Stimulated activated effector memory CD8-positive, alpha-beta T cell treated with anti-CD3 and anti-CD28 coated beads, Interleukin-12 subunit alpha, Interleukin-12 subunit beta, amount 100 ng/mL, for 72 hours (primary cell): ENCODE measurements at regions not wholly inside any gene's neighbourhood (a gene's known extent, or its start where the extent isn't known, plus 50 kb on each side); places are given as distances from the start of the nearest gene placed in this dataset.
"Not testable (repeated sequence)": the region's sequence is repeated elsewhere in the genome, so short reads cannot be mapped to it uniquely, and the experiment has no call there.

Experiments used
- ATAC-seq: fragments of 150-1000 bp; cut with Tn5 transposase; 2 replicates; pipeline ENCODE4 v1.10.0; 2021
- DNase-seq, 2 donors: peaks; one replicate each; pipeline ENCODE4 v3.0.0; 2021 to 2022; ENCODE audit warnings: low spot score in 2 of 2
- H3K27ac Mint-ChIP-seq: one replicate; pipeline ENCODE4 v1.8.0; 2022; ENCODE audit warnings: mild to moderate bottlenecking, mixed read lengths
- H3K36me3 Mint-ChIP-seq: one replicate; pipeline ENCODE4 v1.8.0; 2022; ENCODE audit warnings: mild to moderate bottlenecking, mixed read lengths
- H3K4me1 Mint-ChIP-seq: one replicate; pipeline ENCODE4 v1.8.0; 2022; ENCODE audit warnings: mixed read lengths
- H3K4me3 Mint-ChIP-seq: one replicate; pipeline ENCODE4 v1.8.0; 2022; ENCODE audit warnings: mild to moderate bottlenecking, mixed read lengths
- H3K9me3 Mint-ChIP-seq: one replicate; pipeline ENCODE4 v1.8.0; 2022; ENCODE audit warnings: mixed read lengths

DNA sequence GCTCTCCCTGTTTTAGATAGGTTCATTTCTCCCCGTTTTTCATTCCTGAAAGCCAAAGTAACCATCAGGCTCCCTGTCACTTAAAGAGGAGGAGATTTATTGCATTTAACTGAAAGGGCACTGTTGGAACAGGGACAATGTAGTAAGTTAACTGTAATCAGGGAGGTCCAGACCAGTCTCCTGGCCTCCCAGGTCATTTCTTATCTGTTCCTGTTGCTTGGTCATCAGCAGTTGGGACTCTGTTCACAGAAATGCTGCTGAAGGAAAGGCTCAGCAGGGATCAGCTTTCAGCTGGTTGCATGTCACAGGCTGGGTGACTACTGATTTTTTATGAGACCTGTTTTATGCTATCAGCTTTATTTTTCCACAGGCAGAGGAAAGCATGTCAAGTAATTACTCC is 622.6 kb upstream of the GOT2 start:
- DNase-seq: no peak
- Mint-ChIP-seq H3K4me1 (no peaks in the 10 kb centered on the region), H3K27ac (no peak overlapping the region), H3K9me3 (peaks cover 20% of the 10 kb centered on the region), H3K4me3 (no peak overlapping the region), H3K36me3 (no peaks in the 10 kb centered on the region)
- ATAC-seq: no peak

DNA sequence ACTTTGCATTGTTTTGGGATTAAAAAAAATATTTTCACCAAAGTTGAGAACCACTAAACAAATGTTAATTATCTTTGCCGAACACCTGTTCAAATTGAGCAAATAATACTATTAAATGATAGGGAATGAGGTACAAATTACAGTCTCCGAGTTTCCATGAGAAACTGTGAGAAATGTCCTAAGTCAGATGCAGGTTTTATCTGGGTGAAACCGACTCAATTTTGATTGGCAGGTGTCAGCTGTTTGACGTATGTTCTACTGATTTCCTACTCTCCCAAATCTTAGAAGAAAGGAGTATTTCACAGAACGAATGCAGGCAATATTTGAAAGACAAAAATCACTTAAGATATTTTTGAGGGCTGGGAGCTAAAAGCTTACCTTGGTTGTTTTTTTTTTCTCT is 622.0 kb upstream of the GOT2 start:
- Mint-ChIP-seq H3K36me3 (no peaks in the 10 kb centered on the region), H3K9me3 (peaks cover 17% of the 10 kb centered on the region), H3K27ac (no peak overlapping the region), H3K4me1 (no peaks in the 10 kb centered on the region), H3K4me3 (no peak overlapping the region)
- ATAC-seq (no peak), DNase-seq (no peak)

DNA sequence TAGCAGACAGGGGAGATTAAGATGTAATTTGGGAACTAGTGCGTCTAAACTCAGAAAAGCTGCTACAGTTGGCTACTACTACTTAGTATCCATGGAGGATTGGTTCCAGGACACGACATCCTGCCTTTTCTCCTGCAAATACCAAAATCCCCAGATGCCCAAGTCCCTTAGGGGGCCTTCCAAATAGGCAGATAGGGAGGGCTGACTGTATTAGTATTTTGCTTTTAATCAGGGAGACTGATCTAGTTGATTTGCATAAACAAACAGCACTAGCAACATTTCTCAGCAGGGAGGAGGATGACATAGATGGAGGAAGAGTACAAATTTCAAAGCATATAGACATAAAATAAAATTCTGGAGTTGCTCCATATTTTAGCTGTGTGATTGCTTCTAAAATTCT is 621.6 kb upstream of the GOT2 start:
- ATAC-seq: no peak
- H3K27ac Mint-ChIP-seq: no peak overlapping the region
- H3K4me3 Mint-ChIP-seq: no peak overlapping the region
- H3K36me3 Mint-ChIP-seq: no peaks in the 10 kb centered on the region
- H3K9me3 Mint-ChIP-seq: peaks cover 17% of the 10 kb centered on the region
- DNase-seq: no peak
- H3K4me1 Mint-ChIP-seq: no peaks in the 10 kb centered on the region

DNA sequence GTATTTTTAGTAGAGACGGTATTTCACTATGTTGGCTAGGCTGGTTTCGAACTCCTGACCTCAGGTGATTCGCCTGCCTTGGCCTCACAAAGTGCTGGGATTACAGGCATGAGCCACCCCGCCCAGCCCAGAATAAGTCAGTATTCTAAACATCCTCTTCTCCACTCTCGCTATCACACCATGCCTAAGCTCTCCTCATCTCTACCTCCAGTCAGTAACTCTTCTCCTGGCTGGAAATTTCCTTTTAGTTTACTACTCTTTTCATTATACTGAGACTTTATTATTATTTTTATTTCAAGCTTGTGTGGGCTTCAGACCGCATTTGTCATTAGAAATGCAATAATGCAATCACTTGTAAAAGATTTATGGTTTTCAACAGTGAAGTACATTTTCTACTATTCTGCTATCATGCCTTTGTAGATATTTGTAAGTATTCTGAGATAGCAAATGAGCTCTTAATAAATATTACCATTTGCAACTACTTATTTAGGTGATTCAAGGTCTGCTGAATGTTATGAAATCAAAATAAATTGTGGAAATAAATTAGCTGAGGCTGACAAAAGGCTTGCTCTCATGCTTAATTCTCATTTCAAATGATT is 617.3 kb upstream of the GOT2 start:
- H3K4me1 Mint-ChIP-seq: no peaks in the 10 kb centered on the region
- no peak for ATAC-seq

DNA sequence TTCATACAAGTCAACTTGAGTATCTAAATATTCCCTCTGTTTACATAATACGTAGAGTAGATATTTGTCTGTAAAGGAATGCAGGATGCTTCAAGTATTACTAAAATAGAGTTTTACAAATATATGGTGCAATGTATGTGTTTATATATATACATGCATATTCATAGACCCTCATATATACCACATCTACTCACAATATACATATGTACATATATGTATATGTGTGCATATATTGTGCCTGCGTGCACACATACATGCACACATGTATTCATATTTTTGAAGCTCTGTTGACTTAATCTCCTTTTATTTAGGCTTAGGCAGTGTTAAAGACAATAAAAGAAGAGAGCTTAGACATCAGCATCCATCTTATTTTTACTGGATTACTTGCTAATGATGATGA is 616.6 kb upstream of the GOT2 start:
- DNase-seq: no peak
- Mint-ChIP-seq H3K27ac (no peak overlapping the region), H3K4me3 (no peak overlapping the region), H3K36me3 (no peaks in the 10 kb centered on the region), H3K4me1 (no peaks in the 10 kb centered on the region), H3K9me3 (peaks cover 12% of the 10 kb centered on the region)
- no peak for ATAC-seq

More for the DNA sequence above, 617.3 kb upstream of the GOT2 start:
- DNase-seq: no peak
- Mint-ChIP-seq H3K4me3 (no peak overlapping the region), H3K27ac (no peak overlapping the region), H3K9me3 (peaks cover 12% of the 10 kb centered on the region), H3K36me3 (no peaks in the 10 kb centered on the region)

DNA sequence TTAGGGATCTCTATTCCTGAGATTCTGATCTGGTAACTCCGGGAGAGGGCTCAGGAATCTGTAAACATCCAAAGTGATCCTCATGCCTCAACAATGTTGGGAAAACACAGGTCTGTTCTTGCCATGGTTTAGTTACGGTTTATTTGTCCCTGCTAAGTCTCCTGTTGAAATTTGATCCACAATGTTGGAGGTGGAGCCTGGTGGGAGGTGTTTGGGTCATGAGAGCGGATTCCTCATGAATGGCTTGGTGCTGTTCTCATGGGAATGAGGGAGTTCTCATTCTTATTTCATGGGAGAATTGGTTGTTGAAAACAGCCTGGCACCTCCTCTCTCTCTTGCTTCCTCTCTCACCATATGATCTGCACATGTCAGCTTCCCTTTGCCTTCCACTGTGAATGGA is 608.6 kb upstream of the GOT2 start:
- Mint-ChIP-seq H3K36me3 (no peaks in the 10 kb centered on the region), H3K27ac (no peak overlapping the region), H3K4me3 (no peak overlapping the region), H3K4me1 (no peaks in the 10 kb centered on the region), H3K9me3 (peaks cover 16% of the 10 kb centered on the region)
- no peak for DNase-seq
- no peak for ATAC-seq

DNA sequence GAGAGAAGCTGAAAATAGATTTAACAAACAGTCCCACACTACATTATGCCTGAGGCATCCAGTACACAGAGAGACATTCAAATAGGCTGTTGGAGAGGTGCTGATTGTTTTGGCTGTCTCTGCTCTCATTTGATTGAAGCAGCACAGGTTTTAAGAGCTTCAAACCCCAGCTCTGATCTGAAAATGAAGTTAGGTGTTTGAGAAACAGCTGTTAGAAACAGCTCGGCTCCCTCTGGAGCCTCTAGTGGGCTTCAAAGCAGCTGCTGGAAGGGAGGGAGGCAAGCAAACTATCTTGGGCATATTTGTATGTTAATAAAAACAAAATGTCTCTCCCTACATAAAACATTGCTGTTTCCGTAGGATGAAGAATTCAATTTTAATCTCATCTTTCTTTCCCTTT is 607.3 kb upstream of the GOT2 start:
- H3K9me3 Mint-ChIP-seq: peaks cover 16% of the 10 kb centered on the region
- no peak overlapping the region for H3K27ac Mint-ChIP-seq
- no peak for DNase-seq
- H3K4me1 Mint-ChIP-seq: no peaks in the 10 kb centered on the region
- no peak for ATAC-seq
- no peak overlapping the region for H3K4me3 Mint-ChIP-seq
- no peaks in the 10 kb centered on the region for H3K36me3 Mint-ChIP-seq

DNA sequence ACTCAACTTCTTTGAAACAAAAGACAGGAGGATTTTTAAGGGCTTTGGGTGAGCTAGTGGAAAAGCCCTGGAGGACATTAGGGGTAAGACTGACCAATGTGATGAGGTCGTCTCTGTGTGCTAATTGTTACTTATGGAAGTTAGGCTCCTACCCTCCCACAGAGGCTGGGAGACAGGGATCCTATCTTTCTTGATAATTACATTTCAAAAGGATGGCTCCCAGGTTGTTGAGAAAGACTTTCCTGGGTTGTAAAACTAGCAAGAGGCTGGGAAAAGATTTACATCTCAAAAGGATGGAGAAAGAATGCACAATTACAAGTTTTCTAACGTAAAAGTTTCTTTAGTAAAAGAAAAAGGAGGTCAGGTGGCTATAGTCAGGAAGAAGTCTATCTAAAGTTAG is 605.8 kb upstream of the GOT2 start:
- no peak for ATAC-seq
- H3K27ac Mint-ChIP-seq: no peak overlapping the region
- no peak for DNase-seq
- H3K4me3 Mint-ChIP-seq: no peak overlapping the region
- no peaks in the 10 kb centered on the region for H3K4me1 Mint-ChIP-seq
- peaks cover 16% of the 10 kb centered on the region for H3K9me3 Mint-ChIP-seq
- no peaks in the 10 kb centered on the region for H3K36me3 Mint-ChIP-seq

DNA sequence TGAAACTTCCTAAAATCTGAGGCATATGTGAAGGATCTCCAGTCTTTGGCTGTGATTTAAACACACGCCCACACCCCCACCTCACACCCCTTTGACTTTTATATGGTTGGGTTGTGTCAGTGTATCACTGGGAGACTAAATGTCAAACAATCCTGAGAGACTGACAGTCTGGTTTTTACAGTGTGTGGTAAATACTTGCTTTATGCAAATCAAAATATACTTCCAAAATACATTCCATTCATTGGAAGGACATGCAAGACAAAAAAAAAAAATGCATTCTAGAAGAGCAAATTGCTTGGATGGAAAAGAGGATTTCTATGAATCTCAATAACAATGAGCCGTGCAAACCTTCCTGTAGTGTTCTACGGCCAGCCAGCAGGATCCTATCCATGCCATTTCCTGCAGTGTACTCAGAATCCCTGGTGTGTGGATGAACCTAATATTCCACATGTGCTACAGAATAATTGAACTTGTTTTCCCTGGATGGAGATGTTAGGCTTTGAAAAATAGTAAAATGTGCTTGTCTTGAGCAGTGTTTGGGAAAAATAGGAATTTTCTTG is 602.1 kb upstream of the GOT2 start:
- H3K36me3 Mint-ChIP-seq: no peaks in the 10 kb centered on the region
- ATAC-seq (no peak), DNase-seq (no peak)
- H3K4me1 Mint-ChIP-seq: no peaks in the 10 kb centered on the region
- H3K9me3 Mint-ChIP-seq: peaks cover 11% of the 10 kb centered on the region
- no peak overlapping the region for H3K27ac Mint-ChIP-seq
- no peak overlapping the region for H3K4me3 Mint-ChIP-seq

DNA sequence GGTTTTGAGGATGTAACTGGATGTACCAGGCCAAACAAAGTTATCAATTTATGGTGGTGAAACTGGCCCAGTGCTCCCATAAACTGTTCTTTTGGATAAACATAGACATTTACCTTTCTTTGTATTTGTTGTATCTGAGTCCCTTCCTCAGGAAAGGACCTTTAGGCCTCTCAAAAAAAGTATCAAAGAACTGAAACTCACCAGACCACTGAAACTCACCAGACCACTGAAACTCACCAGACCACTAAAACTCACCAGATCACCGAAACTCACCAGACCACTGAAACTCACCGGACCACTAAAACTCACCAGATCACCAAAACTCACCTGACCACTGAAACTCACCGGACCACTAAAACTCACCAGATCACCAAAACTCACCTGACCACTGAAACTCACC is 597.6 kb upstream of the GOT2 start:
- not testable (repeated sequence) for H3K9me3 Mint-ChIP-seq, H3K36me3 Mint-ChIP-seq, H3K27ac Mint-ChIP-seq, DNase-seq, H3K4me3 Mint-ChIP-seq, ATAC-seq, H3K4me1 Mint-ChIP-seq

DNA sequence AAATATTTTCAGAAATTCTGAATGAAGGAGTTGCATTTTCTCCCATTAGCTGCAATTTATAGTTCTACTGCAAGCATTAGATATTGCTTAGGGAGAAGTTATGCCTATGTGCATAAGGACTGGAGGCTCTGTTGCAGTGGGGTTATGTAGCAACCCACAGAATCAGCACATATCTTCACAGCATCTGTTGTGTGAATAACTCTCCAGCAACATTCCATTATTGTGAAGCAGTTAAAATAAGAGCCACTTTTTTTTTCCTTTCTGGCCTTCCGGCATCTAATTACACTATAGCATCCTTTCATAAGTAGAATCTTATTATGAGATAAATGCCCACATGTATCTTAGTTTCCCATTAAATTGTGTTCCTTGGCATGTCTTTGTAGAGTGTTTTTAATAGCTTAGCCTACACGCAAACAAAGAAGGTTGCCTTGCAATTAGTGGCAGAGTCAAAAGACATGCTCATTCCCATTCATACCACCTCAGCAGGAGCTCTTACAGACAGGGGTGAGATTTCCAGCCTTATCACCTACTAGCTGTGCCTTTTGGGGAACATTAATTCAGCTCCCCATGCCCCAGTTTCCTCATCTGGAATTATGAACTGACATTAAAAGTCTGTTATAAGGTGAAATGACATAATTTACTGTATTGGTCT is 596.0 kb upstream of the GOT2 start:
- ATAC-seq (no peak), DNase-seq (no peak)
- Mint-ChIP-seq H3K4me3 (no peak overlapping the region), H3K4me1 (no peaks in the 10 kb centered on the region), H3K36me3 (no peaks in the 10 kb centered on the region), H3K9me3 (peaks cover 3% of the 10 kb centered on the region), H3K27ac (no peak overlapping the region)

DNA sequence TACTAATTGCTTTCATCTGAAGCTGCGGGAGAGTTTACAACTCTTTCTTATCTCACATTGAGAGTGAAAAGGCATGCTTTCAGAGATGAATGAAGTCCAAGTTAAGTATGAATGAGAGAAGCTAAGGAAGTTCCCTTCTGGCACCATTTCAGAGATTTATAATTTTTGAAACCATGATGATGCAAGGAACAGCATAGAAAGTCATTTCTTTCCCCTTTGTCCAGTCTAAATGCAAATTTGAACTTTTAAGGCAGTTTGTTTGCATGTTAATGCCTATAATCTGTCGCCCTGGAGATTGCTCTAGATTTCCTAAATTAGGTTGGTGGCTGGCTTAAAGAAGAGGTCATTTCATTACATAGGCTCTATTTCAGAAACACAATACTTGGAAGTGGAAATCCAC is 594.8 kb upstream of the GOT2 start:
- ATAC-seq (no peak), DNase-seq (no peak)
- H3K4me3 Mint-ChIP-seq: no peak overlapping the region
- H3K36me3 Mint-ChIP-seq: no peaks in the 10 kb centered on the region
- H3K9me3 Mint-ChIP-seq: peaks cover 3% of the 10 kb centered on the region
- no peak overlapping the region for H3K27ac Mint-ChIP-seq
- no peaks in the 10 kb centered on the region for H3K4me1 Mint-ChIP-seq

DNA sequence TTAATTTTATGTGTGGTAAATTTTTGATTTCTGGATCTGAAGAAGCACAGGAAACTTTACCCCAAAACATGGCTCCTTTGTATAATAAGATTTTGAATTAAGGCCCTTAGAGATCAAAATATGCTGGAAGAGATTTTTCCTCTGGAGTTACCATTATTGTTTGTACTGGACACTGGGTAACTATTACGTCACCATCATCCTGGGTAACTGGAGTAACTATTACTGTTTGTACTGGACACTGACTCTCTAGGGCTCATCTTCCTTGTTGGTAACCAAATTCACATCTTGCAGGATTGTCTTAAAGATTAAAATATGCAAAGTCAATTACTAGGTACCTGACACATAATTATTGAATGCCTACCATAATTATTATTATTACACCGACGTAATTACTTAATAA is 593.8 kb upstream of the GOT2 start:
- Mint-ChIP-seq H3K36me3 (no peaks in the 10 kb centered on the region), H3K9me3 (peaks cover 3% of the 10 kb centered on the region), H3K27ac (no peak overlapping the region), H3K4me1 (no peaks in the 10 kb centered on the region), H3K4me3 (no peak overlapping the region)
- no peak for ATAC-seq
- DNase-seq: no peak

DNA sequence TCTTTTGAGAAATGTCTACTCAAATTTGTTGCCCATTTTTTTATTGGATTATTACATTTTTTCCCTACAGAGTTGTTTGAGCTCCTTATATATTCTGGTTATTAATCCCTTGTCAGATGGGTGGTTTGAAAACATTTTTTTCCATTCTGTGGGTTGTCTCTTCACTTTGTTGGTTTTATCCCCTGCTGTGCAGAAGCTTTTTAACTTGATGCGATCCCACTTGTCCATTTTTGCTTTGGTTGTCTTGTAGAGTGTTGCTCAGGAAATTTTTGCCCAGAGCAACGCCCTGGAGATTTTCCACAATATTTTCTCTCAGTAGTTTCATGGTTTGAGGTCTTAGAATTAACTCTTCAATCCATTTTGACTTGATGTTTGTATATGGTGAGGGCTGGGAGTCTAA is 592.8 kb upstream of the GOT2 start:
- ATAC-seq: no peak
- no peaks in the 10 kb centered on the region for H3K4me1 Mint-ChIP-seq
- H3K36me3 Mint-ChIP-seq: no peaks in the 10 kb centered on the region
- no peak overlapping the region for H3K4me3 Mint-ChIP-seq
- H3K9me3 Mint-ChIP-seq: peaks cover 3% of the 10 kb centered on the region
- DNase-seq: no peak
- H3K27ac Mint-ChIP-seq: no peak overlapping the region

DNA sequence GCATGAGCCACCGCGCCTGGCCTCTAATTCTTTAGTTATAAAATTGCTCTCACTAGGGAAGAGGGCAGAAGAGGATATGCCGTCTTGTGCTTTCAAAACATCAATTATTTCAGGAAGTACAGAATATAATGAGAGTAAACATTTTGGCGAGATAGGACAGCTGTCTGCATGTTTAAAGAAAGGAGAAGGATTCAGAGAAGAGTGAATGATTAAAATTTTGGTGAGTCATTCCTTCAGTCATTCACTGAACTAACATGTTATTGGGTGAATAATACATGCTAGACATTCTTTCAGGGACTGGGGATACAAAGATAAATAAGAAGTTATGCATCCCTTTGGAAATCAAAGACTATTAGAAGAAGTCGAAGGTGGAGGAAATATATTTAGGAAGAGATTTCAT is 590.3 kb upstream of the GOT2 start:
- H3K4me3 Mint-ChIP-seq: no peak overlapping the region
- H3K27ac Mint-ChIP-seq: no peak overlapping the region
- no peak for ATAC-seq
- no peaks in the 10 kb centered on the region for H3K36me3 Mint-ChIP-seq
- H3K9me3 Mint-ChIP-seq: peaks cover 3% of the 10 kb centered on the region
- no peak for DNase-seq
- H3K4me1 Mint-ChIP-seq: no peaks in the 10 kb centered on the region

DNA sequence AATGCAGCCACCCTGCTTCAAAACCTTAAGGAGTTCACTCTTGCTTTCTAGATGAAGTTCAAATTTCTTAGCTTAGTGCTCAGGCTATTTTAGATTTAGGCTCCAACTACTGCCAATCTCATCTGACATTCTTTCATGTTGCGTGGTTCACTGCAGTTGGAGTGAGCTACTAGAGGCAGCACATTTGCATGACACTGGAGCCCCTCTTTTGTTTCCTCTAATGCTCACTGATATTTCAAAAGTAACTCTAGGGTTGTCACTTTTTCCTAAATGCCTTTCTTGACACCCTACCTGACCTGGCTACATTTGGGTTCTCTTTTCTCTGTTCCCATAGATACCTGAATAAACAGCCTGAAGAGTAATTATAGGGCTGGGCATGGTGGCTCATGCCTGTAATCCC is 586.5 kb upstream of the GOT2 start:
- H3K4me3 Mint-ChIP-seq: no peak overlapping the region
- H3K4me1 Mint-ChIP-seq: no peaks in the 10 kb centered on the region
- peaks cover 10% of the 10 kb centered on the region for H3K9me3 Mint-ChIP-seq
- ATAC-seq: no peak
- DNase-seq: no peak
- H3K27ac Mint-ChIP-seq: no peak overlapping the region
- H3K36me3 Mint-ChIP-seq: no peaks in the 10 kb centered on the region
